ENCODE measurements at regions not wholly inside any gene's neighbourhood (a gene's known extent, or its start where the extent isn't known, plus 50 kb on each side); places are given as distances from the start of the nearest gene placed in this dataset.

GRCh38 chr12:124431971-124432370 lies 135.4 kb downstream of the NCOR2 start:
- POLR2A ChIA-PET, result no interaction called here
- intact Hi-C loops (cut with micrococcal nuclease; ENCODE audit: unreplicated experiment), result no loop called here
- no TSS peak for BruUV-seq (replicated peaks)
- H3K79me2 ChIP-seq (ENCODE audit: insufficient read depth, low read depth, low read length), result no peaks in the 10 kb centered on the region
- H3K9me2 ChIP-seq (ENCODE audit: insufficient read depth, low read length), result no peaks in the 10 kb centered on the region
- no peaks in the 10 kb centered on the region for H3K9me3 ChIP-seq (ENCODE audit: low read length)
- peaks cover 19% of the 10 kb centered on the region for H3K36me3 ChIP-seq (ENCODE audit: insufficient read depth, low read length)
- CTCF ChIA-PET (ENCODE audit: unreplicated experiment), result no interaction called here
- no peaks in the 10 kb centered on the region for H3K4me1 ChIP-seq (ENCODE audit: insufficient read depth, low read length, poor library complexity, severe bottlenecking)
- no peak overlapping the region for H2AFZ ChIP-seq (ENCODE audit: low read length)
- H3K4me2 ChIP-seq (ENCODE audit: low read length), result no peak overlapping the region
- no peak overlapping the region for H3K27ac ChIP-seq (ENCODE audit: low read depth, low read length, poor library complexity, severe bottlenecking)
- TF ChIP-seq EZH2phosphoT487 (IDR thresholded peaks at IDR 0.05; ENCODE audit: borderline replicate concordance, low read depth, low read length), result no peak
- TF ChIP-seq CTCF (conservative IDR thresholded peaks at IDR 0.05; ENCODE audit: low read length), result no peak
- H3K4me3 ChIP-seq (ENCODE audit: low read depth, low read length, poor library complexity, severe bottlenecking), result no peak overlapping the region
- H4K20me1 ChIP-seq (ENCODE audit: insufficient read depth, low read length), result no peaks in the 10 kb centered on the region
- no peak for DNase-seq (ENCODE audit: low spot score)

GRCh38 chr12:124430491-124430890 lies 135.6 kb downstream of the RFLNA start:
- Histone ChIP-seq H3K4me1 (ENCODE audit: insufficient read depth, low read length, poor library complexity, severe bottlenecking) (no peaks in the 10 kb centered on the region), H3K4me3 (ENCODE audit: low read depth, low read length, poor library complexity, severe bottlenecking) (no peak overlapping the region), H2AFZ (ENCODE audit: low read length) (no peak overlapping the region), H3K36me3 (ENCODE audit: insufficient read depth, low read length) (peaks cover 27% of the 10 kb centered on the region), H3K79me2 (ENCODE audit: insufficient read depth, low read depth, low read length) (no peaks in the 10 kb centered on the region), H3K9me2 (ENCODE audit: insufficient read depth, low read length) (no peaks in the 10 kb centered on the region), H4K20me1 (ENCODE audit: insufficient read depth, low read length) (no peaks in the 10 kb centered on the region), H3K4me2 (ENCODE audit: low read length) (no peak overlapping the region), H3K27ac (ENCODE audit: low read depth, low read length, poor library complexity, severe bottlenecking) (no peak overlapping the region), H3K9me3 (ENCODE audit: low read length) (no peaks in the 10 kb centered on the region)
- BruUV-seq (replicated peaks), result no TSS peak
- POLR2A ChIA-PET, result no interaction called here
- intact Hi-C loops (cut with micrococcal nuclease; ENCODE audit: unreplicated experiment), result no loop called here
- CTCF ChIA-PET (ENCODE audit: unreplicated experiment), result interaction anchor here (0.6 kb wide), 1 partner anchor 127 kb away, joined by 4 read pairs; no protein-coding TSS in a partner anchor
- TF ChIP-seq CTCF (conservative IDR thresholded peaks at IDR 0.05; ENCODE audit: low read length) (no peak), EZH2phosphoT487 (IDR thresholded peaks at IDR 0.05; ENCODE audit: borderline replicate concordance, low read depth, low read length) (no peak)
- no peak for DNase-seq (ENCODE audit: low spot score)

- H3K36me3 ChIP-seq (ENCODE audit: insufficient read depth, low read length), result peaks cover 27% of the 10 kb centered on the region
- no peaks in the 10 kb centered on the region for H4K20me1 ChIP-seq (ENCODE audit: insufficient read depth, low read length)
- no peaks in the 10 kb centered on the region for H3K9me3 ChIP-seq (ENCODE audit: low read length)
- H2AFZ ChIP-seq (ENCODE audit: low read length), result no peak overlapping the region
- no peak overlapping the region for H3K27ac ChIP-seq (ENCODE audit: low read depth, low read length, poor library complexity, severe bottlenecking)
- TF ChIP-seq CTCF (conservative IDR thresholded peaks at IDR 0.05; ENCODE audit: low read length) (no peak), EZH2phosphoT487 (IDR thresholded peaks at IDR 0.05; ENCODE audit: borderline replicate concordance, low read depth, low read length) (no peak)
- H3K9me2 ChIP-seq (ENCODE audit: insufficient read depth, low read length), result no peaks in the 10 kb centered on the region
- no peaks in the 10 kb centered on the region for H3K79me2 ChIP-seq (ENCODE audit: insufficient read depth, low read depth, low read length)
- BruUV-seq (replicated peaks), result no TSS peak
- H3K4me2 ChIP-seq (ENCODE audit: low read length), result no peak overlapping the region
- intact Hi-C loops (cut with micrococcal nuclease; ENCODE audit: unreplicated experiment), result no loop called here
- no peak overlapping the region for H3K4me3 ChIP-seq (ENCODE audit: low read depth, low read length, poor library complexity, severe bottlenecking)
- POLR2A ChIA-PET, result no interaction called here
- H3K4me1 ChIP-seq (ENCODE audit: insufficient read depth, low read length, poor library complexity, severe bottlenecking), result no peaks in the 10 kb centered on the region
- CTCF ChIA-PET (ENCODE audit: unreplicated experiment), result no interaction called here
- DNase-seq (ENCODE audit: low spot score), result no peak
Observed at GRCh38 chr12:124429535-124429934, 134.6 kb downstream of the RFLNA start.

Measured in OCI-LY7 (cell line).